ENCODE measurements at regions not wholly inside any gene's neighbourhood (a gene's known extent, or its start where the extent isn't known, plus 50 kb on each side); places are given as distances from the start of the nearest gene placed in this dataset.

DNA sequence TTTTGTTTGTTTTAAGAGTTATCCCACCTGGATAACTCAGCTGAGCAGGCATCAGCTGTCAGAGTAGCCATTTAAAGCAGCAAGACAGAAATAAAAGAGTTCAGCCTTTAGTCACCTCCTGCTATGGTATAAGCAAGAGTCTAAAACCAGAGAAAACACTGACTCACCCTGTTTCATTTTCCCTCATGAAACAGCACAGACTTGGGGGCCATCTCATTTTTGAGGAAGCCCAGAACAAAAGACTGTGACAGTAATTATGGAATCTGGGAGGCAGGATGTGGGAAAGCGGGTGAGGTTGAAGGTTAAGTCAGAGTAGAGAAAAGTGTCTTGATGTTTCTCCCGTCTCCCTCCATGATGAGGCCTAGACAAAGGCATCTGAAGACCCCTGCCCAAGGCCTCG lies 90.2 kb upstream of the FAM174A start:
- no peak overlapping the region for H2AFZ ChIP-seq (ENCODE audit: insufficient read depth, low read depth, low read length, poor library complexity, severe bottlenecking)
- CTCF ChIA-PET, result no interaction called here

DNA sequence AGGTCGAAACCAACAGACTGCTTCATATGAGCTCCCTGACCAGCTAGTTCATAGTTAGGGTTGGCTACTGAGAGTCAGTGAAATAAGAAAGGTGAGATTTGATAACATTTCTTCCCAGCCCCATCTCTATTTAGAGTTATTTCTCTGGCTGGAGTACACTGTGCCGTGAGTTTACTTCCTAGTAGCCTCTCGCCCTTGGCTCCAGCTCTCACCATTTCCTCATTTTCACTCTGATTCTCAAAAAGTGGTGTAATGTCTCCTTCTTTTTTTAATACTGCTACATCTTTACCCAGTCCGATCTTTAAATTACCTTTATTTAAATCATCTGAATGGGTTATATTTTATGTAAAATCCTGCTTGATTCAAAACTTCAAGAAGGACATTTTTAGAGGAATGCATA lies 100.4 kb upstream of the FAM174A start:
- Mint-ChIP-seq H3K4me3 (no peak overlapping the region), H3K4me1 (no peaks in the 10 kb centered on the region), H3K27me3 (no peaks in the 10 kb centered on the region), H3K9me3 (ENCODE audit: insufficient read depth) (no peaks in the 10 kb centered on the region), H3K27ac (no peak overlapping the region)
- H4K20me1 ChIP-seq (ENCODE audit: control insufficient read depth, insufficient read depth, low read length, poor library complexity, severe bottlenecking), result no peaks in the 10 kb centered on the region
- no peaks in the 10 kb centered on the region for H3K36me3 ChIP-seq (replicated peaks in 1 of 2; ENCODE audit: control extremely low read depth in 1 of 2, control insufficient read depth in 1 of 2, extremely low read depth in 1 of 2, insufficient read depth in 2 of 2, low read length in 1 of 2)
- DNase-seq, result no peak
- no peak overlapping the region for H3K4me2 ChIP-seq (replicated peaks; ENCODE audit: low read depth, low read length, poor library complexity, severe bottlenecking)
- WGBS (ENCODE audit: insufficient coverage), result no CpG with 5 or more reads among the region's 4 CpGs
- no peaks in the 10 kb centered on the region for H3K9me3 ChIP-seq (ENCODE audit: control extremely low read depth in 1 of 3, control insufficient read depth in 2 of 3, insufficient read depth in 1 of 3, low read length in 2 of 3)
- no peaks in the 10 kb centered on the region for H3K27me3 ChIP-seq (replicated peaks in 1 of 4; ENCODE audit: control extremely low read depth in 1 of 4, control insufficient read depth in 3 of 4, insufficient read depth in 4 of 4, low read length in 3 of 4)
- H3K4me1 ChIP-seq (ENCODE audit: control insufficient read depth in 2 of 2, insufficient read depth in 2 of 2, low read length in 2 of 2), result no peaks in the 10 kb centered on the region
- no peak overlapping the region for H3K4me3 ChIP-seq (ENCODE audit: control extremely low read depth in 1 of 5, extremely low read depth in 1 of 5, insufficient read depth in 1 of 5, low read depth in 2 of 5, low read length in 4 of 5)
- intact Hi-C loops (cut with micrococcal nuclease), result loop anchor here (5.0 to 10.0 kb wide), 2 partner anchors 1542 to 1790 kb away; no protein-coding TSS in a partner anchor
- H2AFZ ChIP-seq (ENCODE audit: insufficient read depth, low read depth, low read length, poor library complexity, severe bottlenecking), result no peak overlapping the region
- TF ChIP-seq EZH2 (IDR thresholded peaks at IDR 0.05; ENCODE audit: borderline replicate concordance, insufficient read depth, low read depth, low read length, poor library complexity, severe bottlenecking), result no peak
- TF ChIP-seq, protein P1, sequence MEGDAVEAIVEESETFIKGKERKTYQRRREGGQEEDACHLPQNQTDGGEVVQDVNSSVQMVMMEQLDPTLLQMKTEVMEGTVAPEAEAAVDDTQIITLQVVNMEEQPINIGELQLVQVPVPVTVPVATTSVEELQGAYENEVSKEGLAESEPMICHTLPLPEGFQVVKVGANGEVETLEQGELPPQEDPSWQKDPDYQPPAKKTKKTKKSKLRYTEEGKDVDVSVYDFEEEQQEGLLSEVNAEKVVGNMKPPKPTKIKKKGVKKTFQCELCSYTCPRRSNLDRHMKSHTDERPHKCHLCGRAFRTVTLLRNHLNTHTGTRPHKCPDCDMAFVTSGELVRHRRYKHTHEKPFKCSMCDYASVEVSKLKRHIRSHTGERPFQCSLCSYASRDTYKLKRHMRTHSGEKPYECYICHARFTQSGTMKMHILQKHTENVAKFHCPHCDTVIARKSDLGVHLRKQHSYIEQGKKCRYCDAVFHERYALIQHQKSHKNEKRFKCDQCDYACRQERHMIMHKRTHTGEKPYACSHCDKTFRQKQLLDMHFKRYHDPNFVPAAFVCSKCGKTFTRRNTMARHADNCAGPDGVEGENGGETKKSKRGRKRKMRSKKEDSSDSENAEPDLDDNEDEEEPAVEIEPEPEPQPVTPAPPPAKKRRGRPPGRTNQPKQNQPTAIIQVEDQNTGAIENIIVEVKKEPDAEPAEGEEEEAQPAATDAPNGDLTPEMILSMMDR (IDR thresholded peaks at IDR 0.05), result no peak
- no peaks in the 10 kb centered on the region for H3K79me2 ChIP-seq (ENCODE audit: control insufficient read depth, insufficient read depth, low read length)
- H3K27ac ChIP-seq (ENCODE audit: low read length in 2 of 2), result no peak overlapping the region
- ChIA-PET POLR2A (no interaction called here), CTCF (no interaction called here)
- no peak overlapping the region for H3K9ac ChIP-seq (ENCODE audit: low read length)
- no peak for ATAC-seq (ENCODE audit: low read depth)

More for the DNA sequence above, 90.2 kb upstream of the FAM174A start:
- Histone ChIP-seq H3K27ac (ENCODE audit: low read length in 2 of 2) (no peak overlapping the region), H4K20me1 (ENCODE audit: control insufficient read depth, insufficient read depth, low read length, poor library complexity, severe bottlenecking) (no peaks in the 10 kb centered on the region), H3K79me2 (ENCODE audit: control insufficient read depth, insufficient read depth, low read length) (no peaks in the 10 kb centered on the region), H3K4me3 (ENCODE audit: control extremely low read depth in 1 of 5, extremely low read depth in 1 of 5, insufficient read depth in 1 of 5, low read depth in 2 of 5, low read length in 4 of 5) (no peak overlapping the region), H3K4me2 (replicated peaks; ENCODE audit: low read depth, low read length, poor library complexity, severe bottlenecking) (no peak overlapping the region), H3K27me3 (replicated peaks in 1 of 4; ENCODE audit: control extremely low read depth in 1 of 4, control insufficient read depth in 3 of 4, insufficient read depth in 4 of 4, low read length in 3 of 4) (no peaks in the 10 kb centered on the region), H3K9me3 (ENCODE audit: control extremely low read depth in 1 of 3, control insufficient read depth in 2 of 3, insufficient read depth in 1 of 3, low read length in 2 of 3) (no peaks in the 10 kb centered on the region), H3K4me1 (ENCODE audit: control insufficient read depth in 2 of 2, insufficient read depth in 2 of 2, low read length in 2 of 2) (no peaks in the 10 kb centered on the region), H3K36me3 (replicated peaks in 1 of 2; ENCODE audit: control extremely low read depth in 1 of 2, control insufficient read depth in 1 of 2, extremely low read depth in 1 of 2, insufficient read depth in 2 of 2, low read length in 1 of 2) (no peaks in the 10 kb centered on the region), H3K9ac (ENCODE audit: low read length) (no peak overlapping the region)
- no peak for DNase-seq
- intact Hi-C loops (cut with micrococcal nuclease), result no loop called here
- Mint-ChIP-seq H3K9me3 (ENCODE audit: insufficient read depth) (no peaks in the 10 kb centered on the region), H3K27me3 (peaks cover 3% of the 10 kb centered on the region), H3K27ac (no peak overlapping the region), H3K4me1 (no peaks in the 10 kb centered on the region), H3K4me3 (no peak overlapping the region)
- 100% methylated on average over 3 of the region's 3 CpGs for WGBS (ENCODE audit: insufficient coverage)
- no peak for ATAC-seq (ENCODE audit: low read depth)
- POLR2A ChIA-PET, result no interaction called here
- TF ChIP-seq EZH2 (IDR thresholded peaks at IDR 0.05; ENCODE audit: borderline replicate concordance, insufficient read depth, low read depth, low read length, poor library complexity, severe bottlenecking), result no peak
- TF ChIP-seq, protein P1 (IDR thresholded peaks at IDR 0.05), result no peak

Data from B cell (primary cell).